ENCODE measurements at regions not wholly inside any gene's neighbourhood (a gene's known extent, or its start where the extent isn't known, plus 50 kb on each side); places are given as distances from the start of the nearest gene placed in this dataset.

- TF ChIP-seq CTCF (conservative IDR thresholded peaks at IDR 0.05 in 1 of 2, IDR thresholded peaks at IDR 0.05 in 1 of 2; ENCODE audit: low read depth in 1 of 2, low read length in 2 of 2) = no peak
- TF ChIP-seq EZH2 (IDR thresholded peaks at IDR 0.05; ENCODE audit: low read length, missing control alignments) = no peak
These were observed 484.6 kb downstream of the ANKRD50 start for GRCh38 chr4:124227981-124228380.

Measured in fibroblast of lung (primary cell).